ENCODE measurements at regions not wholly inside any gene's neighbourhood (a gene's known extent, or its start where the extent isn't known, plus 50 kb on each side); places are given as distances from the start of the nearest gene placed in this dataset.

- DNase-seq (ENCODE audit: low spot score), result no peak
- H3K9me3 Mint-ChIP-seq (ENCODE audit: low read depth), result peaks cover 13% of the 10 kb centered on the region
- TF ChIP-seq CTCF (IDR thresholded peaks at IDR 0.05), result no peak
- H3K4me3 Mint-ChIP-seq (ENCODE audit: unreplicated experiment), result no peak overlapping the region
- H3K27ac Mint-ChIP-seq (ENCODE audit: unreplicated experiment), result no peak overlapping the region
- no peaks in the 10 kb centered on the region for H3K4me1 Mint-ChIP-seq (ENCODE audit: low read depth)
- peaks cover 2% of the 10 kb centered on the region for H3K36me3 Mint-ChIP-seq (ENCODE audit: low read depth)
- peaks cover 13% of the 10 kb centered on the region for H3K27me3 Mint-ChIP-seq (ENCODE audit: low read depth)
These were observed 140.8 kb upstream of the NFE2L3 start for GRCh38 chr7:26011039-26011696.

- no peak overlapping the region for H3K27ac Mint-ChIP-seq (ENCODE audit: unreplicated experiment)
- peaks cover 2% of the 10 kb centered on the region for H3K36me3 Mint-ChIP-seq (ENCODE audit: low read depth)
- no peaks in the 10 kb centered on the region for H3K4me1 Mint-ChIP-seq (ENCODE audit: low read depth)
- H3K4me3 Mint-ChIP-seq (ENCODE audit: unreplicated experiment), result no peak overlapping the region
- no peak for TF ChIP-seq CTCF (IDR thresholded peaks at IDR 0.05)
- peaks cover 22% of the 10 kb centered on the region for H3K9me3 Mint-ChIP-seq (ENCODE audit: low read depth)
- DNase-seq (ENCODE audit: low spot score), result no peak
- peaks cover 17% of the 10 kb centered on the region for H3K27me3 Mint-ChIP-seq (ENCODE audit: low read depth)
These were observed 138.4 kb upstream of the NFE2L3 start for GRCh38 chr7:26013551-26014083.

- Mint-ChIP-seq H3K4me1 (ENCODE audit: low read depth) (no peaks in the 10 kb centered on the region), H3K27me3 (ENCODE audit: low read depth) (peaks cover 7% of the 10 kb centered on the region), H3K36me3 (ENCODE audit: low read depth) (no peaks in the 10 kb centered on the region), H3K27ac (ENCODE audit: unreplicated experiment) (no peak overlapping the region), H3K9me3 (ENCODE audit: low read depth) (peaks cover 4% of the 10 kb centered on the region), H3K4me3 (ENCODE audit: unreplicated experiment) (no peak overlapping the region)
- DNase-seq (ENCODE audit: low spot score), result no peak
- TF ChIP-seq CTCF (IDR thresholded peaks at IDR 0.05), result no peak
These were observed 129.0 kb upstream of the NFE2L3 start for GRCh38 chr7:26022982-26023381.

GRCh38 chr7:26029911-26030310 lies 122.1 kb upstream of the NFE2L3 start:
- TF ChIP-seq CTCF (IDR thresholded peaks at IDR 0.05), result no peak
- no peaks in the 10 kb centered on the region for H3K36me3 Mint-ChIP-seq (ENCODE audit: low read depth)

GRCh38 chr7:26034391-26034790 lies 117.6 kb upstream of the NFE2L3 start:
- TF ChIP-seq CTCF (IDR thresholded peaks at IDR 0.05), result no peak
- Mint-ChIP-seq H3K4me1 (ENCODE audit: low read depth) (no peaks in the 10 kb centered on the region), H3K36me3 (ENCODE audit: low read depth) (no peaks in the 10 kb centered on the region), H3K27me3 (ENCODE audit: low read depth) (peaks cover 26% of the 10 kb centered on the region), H3K9me3 (ENCODE audit: low read depth) (peaks cover 3% of the 10 kb centered on the region), H3K4me3 (ENCODE audit: unreplicated experiment) (no peak overlapping the region), H3K27ac (ENCODE audit: unreplicated experiment) (no peak overlapping the region)
- no peak for DNase-seq (ENCODE audit: low spot score)

More at GRCh38 chr7:26029911-26030310, 122.1 kb upstream of the NFE2L3 start:
- H3K4me1 Mint-ChIP-seq (ENCODE audit: low read depth), result no peaks in the 10 kb centered on the region
- no peak overlapping the region for H3K27ac Mint-ChIP-seq (ENCODE audit: unreplicated experiment)
- peaks cover 24% of the 10 kb centered on the region for H3K27me3 Mint-ChIP-seq (ENCODE audit: low read depth)
- peaks cover 4% of the 10 kb centered on the region for H3K9me3 Mint-ChIP-seq (ENCODE audit: low read depth)
- DNase-seq (ENCODE audit: low spot score), result no peak
- H3K4me3 Mint-ChIP-seq (ENCODE audit: unreplicated experiment), result no peak overlapping the region

All from chondrocyte (in vitro differentiated cells).